NCI-H2171 treated with DMSO at 0.1 percent for 48 hours (cell line): ENCODE measurements at regions not wholly inside any gene's neighbourhood (a gene's known extent, or its start where the extent isn't known, plus 50 kb on each side); places are given as distances from the start of the nearest gene placed in this dataset.

Experiments used
- DNase-seq: peaks from one replicate; lab custom pipeline; 2025; lab: John Stamatoyannopoulos, UW

DNA sequence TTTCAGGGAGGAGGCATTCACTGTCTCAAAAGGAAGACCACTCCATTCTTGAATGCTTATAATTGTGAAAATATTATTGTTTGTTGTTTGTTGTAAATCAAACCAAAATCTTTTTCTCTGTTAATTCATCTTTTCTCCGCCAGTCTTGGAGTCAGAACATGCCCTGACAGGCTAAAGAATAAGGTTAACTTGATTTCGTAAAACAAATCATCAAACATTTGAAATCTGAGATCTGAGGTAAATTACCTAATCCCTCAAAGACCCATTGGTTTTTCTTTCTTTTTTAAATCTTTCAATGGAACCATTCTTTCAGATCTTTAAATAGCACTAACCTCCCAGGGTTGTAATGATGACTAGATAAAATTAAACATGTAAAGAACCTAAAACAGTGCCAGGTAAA is 430.1 kb upstream of the PTBP2 start:
- DNase-seq = no peak

DNA sequence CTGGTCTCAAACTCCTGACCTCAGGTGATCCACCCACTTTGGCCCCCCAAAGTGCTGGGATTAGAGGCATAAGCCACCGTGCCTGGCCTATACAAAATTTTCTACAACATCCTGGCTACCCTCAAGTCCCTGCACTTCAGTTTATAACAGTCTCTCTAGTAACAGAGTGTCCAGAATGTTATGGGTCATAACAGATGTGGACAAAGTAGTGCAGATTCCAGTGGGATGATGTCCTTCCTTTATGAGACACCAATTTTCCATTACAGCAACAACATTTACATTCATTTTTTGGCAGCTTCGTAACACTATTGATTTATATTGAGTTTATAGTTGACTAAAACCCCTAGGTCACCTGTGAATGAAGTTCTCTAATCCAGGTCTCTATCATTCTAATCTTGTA is 429.4 kb upstream of the PTBP2 start:
- no peak for DNase-seq

DNA sequence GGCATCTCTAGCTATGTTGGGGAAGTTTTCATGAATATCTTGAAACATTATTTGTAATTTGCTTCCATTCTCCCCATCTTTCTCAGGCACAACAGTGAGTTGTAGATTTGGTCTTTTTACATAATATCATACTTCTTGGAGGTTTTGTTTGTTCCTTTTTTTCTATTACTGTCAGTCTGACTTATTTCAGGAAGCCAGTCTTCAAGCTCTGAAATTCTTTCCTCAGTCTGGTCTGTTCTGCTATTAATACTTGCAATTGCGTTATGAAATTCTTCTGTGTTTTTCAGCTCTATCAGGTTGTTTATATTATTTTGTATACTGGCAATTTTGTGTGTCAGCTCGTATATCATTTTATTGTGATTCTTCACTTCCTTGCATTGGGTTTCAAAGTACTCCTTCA is 424.6 kb upstream of the PTBP2 start:
- DNase-seq = no peak

DNA sequence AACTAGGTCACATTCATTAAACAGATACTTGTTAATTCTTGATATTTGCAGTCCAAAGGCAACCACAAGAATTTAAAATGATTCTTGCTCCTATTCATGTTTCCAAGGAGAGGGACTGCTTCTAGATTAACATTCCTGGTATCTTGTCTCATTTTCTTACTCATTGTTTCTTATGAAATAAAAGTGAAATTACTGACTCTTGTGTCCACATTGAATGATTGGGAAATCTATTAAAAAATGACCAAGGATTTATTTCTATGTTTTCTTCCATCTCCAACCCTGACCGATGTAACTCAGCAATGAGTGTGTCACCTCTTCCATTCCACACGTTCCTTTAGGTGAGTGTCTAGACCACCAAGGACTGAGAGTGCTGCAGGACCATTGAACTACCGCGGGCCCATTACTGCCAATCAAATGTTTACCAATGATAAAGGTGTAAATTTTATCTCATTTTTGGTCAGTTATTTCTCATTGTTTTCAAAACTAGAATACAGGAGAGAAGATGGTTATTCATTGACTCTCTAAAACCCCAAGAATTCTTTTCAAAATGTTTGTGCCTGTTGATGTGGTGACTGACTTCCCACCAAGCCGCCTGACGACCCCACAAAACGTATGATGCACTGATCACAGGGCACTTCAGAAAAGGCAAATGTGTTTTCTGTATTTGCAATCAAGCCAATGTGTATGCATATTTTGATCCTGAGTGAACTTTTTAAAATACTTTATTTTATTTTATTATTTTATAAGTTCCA is 414.6 kb upstream of the PTBP2 start:
- DNase-seq = no peak

DNA sequence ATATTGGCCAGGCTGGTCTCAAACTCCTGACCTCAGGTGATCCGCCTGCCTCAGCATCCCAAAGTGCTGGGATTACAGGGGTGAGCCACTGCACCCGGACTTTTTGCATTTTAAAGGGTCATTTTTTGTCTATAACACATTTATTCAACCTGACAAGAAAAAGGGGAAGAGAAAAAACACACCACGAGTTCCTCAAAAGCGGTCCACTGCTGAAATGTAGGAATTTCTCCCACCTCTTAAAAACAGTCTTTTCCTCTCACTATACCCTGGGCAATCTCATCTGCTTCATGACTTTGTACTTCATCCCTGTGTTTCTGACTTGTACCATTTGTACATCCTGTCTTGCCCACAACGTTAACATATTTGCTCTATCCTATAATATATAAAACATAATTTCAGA is 413.3 kb upstream of the PTBP2 start:
- no peak for DNase-seq

DNA sequence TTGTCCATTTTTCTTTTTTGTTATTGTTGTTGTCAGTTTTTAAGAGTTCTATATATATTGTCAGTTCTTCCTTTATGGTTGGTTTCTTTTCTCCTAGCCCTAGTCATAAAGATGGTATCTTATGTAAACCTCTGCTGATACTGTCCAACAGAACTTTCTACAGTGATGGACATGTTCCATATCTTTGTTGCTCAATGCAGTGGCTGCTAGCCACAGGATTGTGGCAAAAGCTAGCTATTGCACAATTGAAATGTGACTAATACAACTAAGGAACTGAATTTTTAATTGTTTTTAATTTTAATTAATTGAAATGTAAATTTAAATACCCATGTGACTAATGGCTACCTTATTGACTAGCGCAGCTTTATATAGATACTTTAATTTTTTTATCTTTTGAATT is 411.8 kb upstream of the PTBP2 start:
- DNase-seq = no peak

DNA sequence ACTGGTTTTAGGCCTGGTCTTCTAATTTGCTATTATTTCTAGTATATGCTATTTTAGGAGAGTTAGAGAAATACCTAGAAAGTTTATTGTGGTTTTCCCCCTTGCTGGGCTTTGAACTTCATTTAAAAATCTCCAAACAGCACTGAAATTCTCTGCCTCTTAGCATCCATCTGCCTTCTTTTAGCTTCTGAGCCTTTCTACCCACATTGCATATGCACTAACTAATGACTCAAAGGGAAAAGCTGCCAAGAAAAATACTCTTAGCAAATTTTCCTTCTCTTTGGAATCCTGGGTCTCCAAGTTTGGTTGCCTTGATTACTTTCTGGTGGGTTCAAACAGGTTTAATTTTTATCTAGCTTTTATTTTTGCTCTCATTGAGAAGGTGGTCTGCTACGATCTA is 408.4 kb upstream of the PTBP2 start:
- DNase-seq = no peak

DNA sequence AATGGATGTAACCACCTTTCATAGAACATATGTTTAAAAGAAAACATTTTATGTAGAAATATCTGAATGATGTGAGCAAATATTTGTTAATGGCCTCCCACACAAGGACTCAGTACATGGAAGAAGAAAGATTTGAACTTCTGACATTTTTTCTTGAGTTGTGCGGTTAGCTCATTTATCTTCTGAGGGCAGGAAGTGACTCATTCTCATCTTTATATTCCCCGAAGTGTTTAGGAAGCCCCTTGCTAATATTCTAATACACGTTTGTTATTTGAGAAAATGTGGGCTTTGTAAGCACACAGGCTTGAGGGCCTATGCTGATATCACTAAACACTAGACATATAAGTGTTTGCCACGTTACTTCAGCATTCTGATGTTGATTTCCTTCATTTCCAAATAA is 392.5 kb upstream of the PTBP2 start:
- no peak for DNase-seq

DNA sequence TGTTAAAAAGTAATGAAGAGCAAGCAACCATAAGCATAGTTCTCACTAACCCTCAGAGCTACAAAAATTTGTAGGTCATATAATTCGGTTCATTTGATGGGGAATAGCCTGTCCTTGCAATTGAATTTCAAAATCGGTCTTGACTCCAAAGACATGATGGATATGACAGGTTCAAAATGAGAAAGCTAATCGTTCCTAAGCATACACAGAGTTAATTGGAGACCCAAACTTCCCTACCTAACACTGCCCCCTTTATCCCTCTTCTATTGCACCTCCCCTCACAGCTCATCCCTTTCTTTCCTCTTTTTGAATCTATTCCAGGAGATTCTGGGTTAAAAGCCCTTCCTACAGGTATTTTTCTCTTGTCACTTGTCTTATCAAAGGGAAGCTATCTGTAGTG is 390.0 kb upstream of the PTBP2 start:
- no peak for DNase-seq

DNA sequence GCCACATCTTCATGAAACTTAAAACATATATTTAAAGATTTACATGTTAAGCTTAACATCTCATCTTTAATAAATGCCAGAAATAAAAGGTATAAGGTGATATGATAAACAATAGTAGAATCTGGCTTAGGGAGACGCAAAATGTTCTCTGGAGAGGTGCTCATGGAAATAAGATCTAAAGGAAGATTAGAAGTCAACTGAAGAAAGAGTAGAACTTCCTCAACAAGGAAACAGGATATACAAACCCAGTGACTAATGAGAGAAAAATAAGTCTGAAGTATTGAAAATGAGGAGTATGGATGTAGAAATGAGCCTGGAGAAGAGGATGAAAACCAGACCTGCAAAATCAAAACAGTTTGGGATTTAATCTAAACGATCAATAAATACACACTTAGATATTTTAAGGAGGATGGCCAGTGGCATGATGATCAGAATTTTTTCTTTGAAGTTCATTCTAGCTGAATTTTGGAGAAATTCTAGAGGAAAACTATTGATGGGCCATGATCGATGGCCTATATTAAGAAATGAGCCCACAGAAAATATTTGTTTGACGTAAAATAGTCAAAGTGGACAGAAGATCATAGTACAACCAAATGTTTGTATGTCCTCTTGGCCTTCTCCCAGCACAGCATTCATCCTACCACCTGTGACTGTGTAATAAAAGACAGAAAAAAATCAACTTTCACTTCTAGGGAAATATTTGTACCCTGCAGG is 387.9 kb upstream of the PTBP2 start:
- no peak for DNase-seq

DNA sequence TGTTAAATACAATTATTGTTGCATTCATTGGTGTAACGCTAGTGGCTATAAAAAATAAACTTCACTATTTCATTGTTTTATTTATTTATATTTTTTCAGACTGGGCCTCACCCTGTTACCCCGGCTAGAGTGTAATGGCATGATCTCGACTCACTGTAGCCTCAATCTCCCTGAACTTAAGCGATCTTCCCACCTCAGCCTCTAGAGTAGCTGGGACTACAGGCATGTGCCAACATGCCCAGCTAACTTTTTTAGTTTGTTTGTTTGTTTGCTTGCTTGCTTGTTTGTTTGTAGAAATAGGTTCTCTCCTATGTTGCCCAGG is 387.4 kb upstream of the PTBP2 start:
- DNase-seq = no peak

DNA sequence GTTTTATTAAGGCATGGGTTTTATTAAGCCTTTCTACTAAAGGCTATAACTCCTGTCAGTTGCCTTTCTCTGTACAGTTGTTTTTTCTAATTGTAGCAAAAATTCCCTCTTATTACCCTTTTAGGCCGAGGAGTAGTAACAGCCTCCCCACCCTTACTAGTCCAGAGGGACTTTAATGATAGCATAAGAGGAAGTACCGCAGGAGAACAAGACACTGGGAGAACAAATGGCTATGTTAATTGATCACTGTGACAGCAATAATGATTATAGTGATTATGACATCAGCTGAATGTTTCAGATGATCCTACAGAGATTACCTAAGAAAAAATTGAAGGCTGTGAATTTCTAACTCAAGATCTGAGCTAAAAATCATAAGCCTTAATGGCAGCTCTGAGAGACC is 383.0 kb upstream of the PTBP2 start:
- DNase-seq = no peak

DNA sequence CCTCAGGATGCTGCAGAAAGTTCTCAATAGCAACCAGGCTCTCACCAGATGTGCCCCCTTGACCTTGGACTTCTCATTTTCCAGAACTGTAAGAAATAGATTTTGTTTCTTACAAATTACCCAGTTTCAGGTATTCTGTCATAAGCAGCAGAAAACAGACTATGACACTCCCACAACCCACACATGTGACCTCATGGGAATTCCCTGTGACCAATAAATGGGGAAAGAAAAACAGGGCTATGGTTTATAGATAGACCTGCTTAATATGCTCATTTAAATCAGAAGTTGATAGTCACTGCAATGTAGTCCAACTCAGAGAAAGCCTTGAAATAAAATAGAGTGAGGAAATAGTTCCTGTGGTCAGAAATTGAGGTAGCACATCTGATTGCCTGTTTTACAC is 380.9 kb upstream of the PTBP2 start:
- DNase-seq = peak; percentile 19

DNA sequence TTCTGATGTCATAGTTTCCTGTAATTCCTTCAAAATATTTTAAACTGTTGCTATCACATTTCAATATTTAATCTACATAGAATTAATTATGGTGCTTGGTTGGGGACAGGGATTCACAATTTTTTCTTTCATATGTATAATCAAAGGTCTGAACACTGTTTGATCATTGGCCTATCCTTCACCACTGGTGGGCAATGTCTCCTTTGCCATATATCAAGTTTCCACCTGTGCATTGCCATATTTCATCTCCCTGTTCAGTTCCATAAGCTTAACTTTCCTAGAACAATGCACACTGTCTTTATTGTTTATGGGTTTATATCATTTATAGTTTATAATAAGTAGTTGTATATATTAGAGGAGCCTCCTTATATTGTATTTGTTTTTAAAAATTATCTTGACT is 374.9 kb upstream of the PTBP2 start:
- no peak for DNase-seq

DNA sequence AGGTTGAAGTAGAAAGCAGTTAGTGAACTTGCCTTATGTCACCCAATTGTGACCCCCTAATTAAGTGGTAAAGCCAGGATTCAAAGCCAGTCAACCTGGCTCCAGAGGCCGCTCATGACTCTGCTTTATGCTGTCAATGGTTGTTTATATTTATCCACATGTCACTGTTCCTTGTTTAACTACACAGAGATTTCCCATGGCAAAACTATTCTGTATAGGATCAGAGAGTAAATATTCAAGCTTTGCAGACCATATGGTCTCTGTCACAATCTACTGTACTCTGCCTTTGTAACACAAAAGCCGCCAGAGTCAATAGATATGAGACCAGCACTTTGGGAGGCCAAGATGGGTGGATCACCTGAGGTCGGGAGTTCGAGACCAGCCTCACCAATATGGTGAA is 371.7 kb upstream of the PTBP2 start:
- no peak for DNase-seq

DNA sequence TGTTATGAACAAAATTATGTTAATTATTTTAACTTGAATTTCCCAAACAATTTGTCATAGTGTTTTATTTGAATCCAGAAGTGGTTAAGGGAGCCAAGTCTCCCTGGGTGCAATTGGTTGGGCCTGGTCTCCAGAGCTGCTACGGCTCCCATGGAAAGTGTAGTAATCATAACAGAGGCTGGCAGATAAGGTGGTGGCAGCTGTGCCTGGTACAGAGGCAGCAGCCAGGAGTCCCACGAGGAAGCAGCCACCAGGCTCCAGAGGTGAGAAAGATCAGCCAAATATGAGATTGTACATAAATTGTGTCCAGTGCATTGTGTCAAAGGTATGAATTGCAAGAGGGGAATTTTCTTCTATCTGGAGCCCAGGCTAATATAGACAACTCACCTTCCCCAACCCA is 368.9 kb upstream of the PTBP2 start:
- no peak for DNase-seq

DNA sequence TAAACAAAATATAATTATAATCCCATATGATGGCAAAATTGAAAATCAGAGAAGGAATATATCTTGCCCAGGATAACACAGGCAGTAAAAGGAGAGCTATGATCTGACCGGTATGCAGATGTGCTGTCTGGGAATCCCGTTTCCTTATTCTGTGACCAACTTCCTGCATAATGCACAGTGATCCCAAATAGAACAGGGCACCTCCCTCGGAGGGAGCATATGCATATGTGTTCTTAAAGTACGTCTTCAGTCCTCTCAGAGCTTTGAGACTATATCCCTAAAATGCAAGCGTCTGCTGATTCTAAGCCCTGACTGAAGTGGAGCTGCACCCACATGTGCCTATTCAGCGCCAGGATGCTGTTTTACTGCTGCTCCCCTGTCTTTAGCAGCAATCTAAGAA is 366.1 kb upstream of the PTBP2 start:
- no peak for DNase-seq

DNA sequence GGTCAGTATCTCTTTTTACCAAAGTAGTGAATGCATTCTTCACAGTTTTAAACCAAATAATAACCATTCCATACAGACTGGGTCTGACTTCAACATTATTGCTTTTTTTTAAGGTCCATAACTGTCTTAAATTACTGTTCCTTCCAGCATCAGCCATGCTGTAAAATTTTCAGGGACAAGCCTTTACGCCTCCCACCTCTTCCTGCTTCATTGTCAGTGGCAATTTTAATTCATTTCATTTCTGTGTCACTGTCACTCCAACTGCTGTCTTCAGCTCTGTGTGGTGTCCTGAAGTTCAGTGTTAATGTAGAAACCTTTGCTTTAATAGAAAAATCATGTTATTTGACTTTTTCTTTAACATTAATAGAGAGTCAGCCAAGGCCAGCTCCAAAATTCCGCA is 365.6 kb upstream of the PTBP2 start:
- DNase-seq = no peak

DNA sequence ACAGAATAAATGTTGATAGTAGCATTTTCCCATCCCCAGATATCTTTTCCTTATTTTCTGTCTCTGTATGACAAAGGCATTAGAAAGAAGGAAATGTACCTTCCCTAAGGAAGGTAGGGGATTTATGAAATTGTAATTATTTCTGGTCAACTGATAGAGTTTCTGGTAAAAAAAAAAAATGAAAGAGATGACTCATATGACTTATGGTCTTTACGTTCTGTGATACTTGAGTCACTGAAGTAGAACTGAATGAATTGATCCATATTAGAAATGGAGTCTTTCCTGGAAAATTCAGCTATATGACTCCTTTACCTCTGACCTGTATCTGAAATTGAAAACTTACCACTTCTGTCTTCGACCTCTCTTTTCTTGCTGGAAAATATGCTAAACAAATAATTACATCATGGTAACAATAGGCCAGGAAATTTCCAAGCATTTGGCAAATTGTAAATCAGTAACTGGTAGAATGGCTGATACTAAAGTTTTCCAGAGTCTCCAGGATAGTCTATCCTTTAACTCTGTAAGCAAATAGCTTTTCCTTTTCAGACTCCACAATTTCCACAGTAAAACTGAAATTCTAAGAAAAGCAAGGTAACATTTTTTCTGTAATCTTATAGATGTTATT is 364.3 kb upstream of the PTBP2 start:
- no peak for DNase-seq

DNA sequence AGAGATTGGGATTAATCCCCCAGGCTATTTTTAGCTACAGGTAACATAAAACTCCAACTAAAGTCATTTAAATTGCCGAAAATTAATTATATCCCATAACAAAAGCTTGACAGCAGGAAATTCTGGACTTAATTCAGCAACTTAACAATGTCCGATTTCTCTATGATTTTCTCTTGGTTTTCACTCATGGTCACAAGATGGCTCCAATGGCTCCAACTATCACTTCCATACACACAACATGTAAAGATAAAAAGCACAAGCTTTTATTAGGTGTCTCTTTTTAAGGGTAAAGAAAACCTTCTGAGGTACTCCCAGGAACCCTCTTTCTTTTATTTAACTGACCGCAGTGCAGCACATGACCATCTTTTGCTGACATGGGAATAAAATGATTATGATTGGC is 363.5 kb upstream of the PTBP2 start:
- no peak for DNase-seq

DNA sequence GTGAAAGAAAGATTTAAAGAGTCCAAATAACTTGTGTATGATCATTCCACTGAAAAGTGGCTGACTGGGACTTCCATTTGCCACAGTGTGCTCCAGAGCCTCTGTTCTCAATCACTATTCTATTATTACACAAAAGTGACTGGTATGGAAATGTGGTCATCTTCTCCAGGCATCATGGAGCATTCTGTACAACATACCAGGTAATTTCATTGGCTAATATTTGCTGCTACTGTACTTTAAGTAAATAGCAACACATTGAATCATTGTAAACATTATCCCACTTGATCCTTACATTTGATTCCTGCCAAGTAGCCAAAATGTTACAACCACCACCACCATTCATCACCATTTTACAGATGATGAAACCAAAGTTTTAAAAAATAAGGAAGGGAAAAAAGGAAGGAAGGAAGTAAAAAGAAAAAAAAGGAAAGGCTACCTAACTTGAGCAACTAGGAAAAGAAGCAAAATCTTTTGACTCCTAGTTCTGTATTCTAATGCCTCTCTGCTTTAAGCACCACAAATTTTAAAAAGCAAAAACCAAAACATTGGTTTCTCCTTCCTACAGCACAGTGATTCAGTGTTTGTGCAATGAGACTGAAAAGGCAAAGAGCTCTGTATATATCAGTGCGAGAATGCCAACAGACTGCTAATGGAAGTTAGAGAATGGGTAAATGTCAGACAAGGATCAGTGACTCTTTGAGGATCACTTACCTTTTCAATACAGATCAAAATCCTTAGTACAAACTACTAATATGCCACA is 361.4 kb upstream of the PTBP2 start:
- DNase-seq = no peak

DNA sequence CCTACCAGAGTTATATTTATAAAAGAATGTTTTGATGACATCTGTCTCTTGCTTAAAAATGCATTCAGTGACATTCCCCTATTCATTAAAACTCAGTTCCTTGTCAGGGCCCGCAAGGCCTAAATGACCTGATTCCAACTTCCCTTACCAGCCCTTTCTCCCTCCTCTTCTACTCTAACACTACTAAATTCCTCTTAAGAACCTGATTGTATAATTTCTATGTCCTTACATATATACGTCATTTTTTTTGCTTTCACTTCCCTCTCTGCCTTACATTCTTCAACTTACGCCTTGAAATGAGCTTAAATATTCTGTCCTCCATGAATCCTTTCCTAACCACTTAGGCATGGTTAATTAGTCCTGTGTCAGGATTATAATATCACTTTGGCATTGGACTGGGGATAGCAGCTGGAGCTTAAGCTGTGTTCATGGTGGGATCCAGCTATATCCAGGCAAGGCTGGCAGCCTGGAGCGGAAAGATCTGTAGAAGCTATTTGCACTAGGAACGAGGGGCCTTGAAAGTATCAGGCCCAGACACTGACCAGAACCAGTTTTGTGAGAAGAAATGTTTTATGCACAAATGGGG is 360.2 kb upstream of the PTBP2 start:
- DNase-seq = no peak

DNA sequence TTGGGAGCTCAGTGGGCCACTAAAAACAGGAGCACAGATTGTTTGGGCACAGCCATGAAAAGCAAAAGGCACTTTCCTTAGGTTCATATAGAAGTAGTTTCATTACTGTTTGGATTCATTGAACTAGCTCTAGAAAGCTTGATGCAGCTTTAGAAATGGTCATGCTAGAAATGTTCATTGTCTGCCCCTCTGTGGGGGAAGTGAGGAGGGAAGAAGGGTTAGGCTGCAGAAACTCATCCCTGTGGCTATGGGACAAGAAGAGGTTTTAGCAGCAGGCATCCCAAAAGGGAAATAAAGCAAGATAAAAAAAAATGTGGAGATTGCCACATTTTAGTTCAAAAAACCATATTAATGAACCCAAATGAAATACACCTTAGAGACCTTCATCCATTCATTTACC is 359.6 kb upstream of the PTBP2 start:
- DNase-seq = no peak
